ENCODE measurements at regions not wholly inside any gene's neighbourhood (a gene's known extent, or its start where the extent isn't known, plus 50 kb on each side); places are given as distances from the start of the nearest gene placed in this dataset.

DNA sequence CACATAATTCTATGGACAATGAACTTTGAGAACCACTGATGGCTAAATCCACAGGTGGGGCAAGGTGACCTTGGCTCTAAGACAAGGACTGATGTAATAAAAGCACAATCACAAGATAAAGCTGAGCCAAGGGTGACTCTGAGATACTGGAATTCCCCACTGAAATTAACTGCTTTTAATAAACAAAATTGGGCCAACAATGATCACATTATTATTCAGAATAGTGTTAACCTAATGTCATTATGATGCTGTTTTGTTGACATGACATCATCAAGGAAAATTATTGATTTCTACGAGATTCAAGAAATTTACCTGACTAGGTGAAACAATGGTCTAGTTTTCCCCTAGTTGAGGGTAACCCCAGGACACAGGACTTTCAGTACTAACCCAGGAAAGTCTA, 273.7 kb upstream of the NFIA start:
- TF ChIP-seq, protein P1, sequence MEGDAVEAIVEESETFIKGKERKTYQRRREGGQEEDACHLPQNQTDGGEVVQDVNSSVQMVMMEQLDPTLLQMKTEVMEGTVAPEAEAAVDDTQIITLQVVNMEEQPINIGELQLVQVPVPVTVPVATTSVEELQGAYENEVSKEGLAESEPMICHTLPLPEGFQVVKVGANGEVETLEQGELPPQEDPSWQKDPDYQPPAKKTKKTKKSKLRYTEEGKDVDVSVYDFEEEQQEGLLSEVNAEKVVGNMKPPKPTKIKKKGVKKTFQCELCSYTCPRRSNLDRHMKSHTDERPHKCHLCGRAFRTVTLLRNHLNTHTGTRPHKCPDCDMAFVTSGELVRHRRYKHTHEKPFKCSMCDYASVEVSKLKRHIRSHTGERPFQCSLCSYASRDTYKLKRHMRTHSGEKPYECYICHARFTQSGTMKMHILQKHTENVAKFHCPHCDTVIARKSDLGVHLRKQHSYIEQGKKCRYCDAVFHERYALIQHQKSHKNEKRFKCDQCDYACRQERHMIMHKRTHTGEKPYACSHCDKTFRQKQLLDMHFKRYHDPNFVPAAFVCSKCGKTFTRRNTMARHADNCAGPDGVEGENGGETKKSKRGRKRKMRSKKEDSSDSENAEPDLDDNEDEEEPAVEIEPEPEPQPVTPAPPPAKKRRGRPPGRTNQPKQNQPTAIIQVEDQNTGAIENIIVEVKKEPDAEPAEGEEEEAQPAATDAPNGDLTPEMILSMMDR (IDR thresholded peaks at IDR 0.05; ENCODE audit: insufficient read depth, low read length): no peak
- no peak for TF ChIP-seq GABPA (IDR thresholded peaks at IDR 0.05; ENCODE audit: low read depth)

All from HL-60 (cell line).